Upper lobe of right lung (tissue), 1 donor: ENCODE measurements at regions not wholly inside any gene's neighbourhood (a gene's known extent, or its start where the extent isn't known, plus 50 kb on each side); places are given as distances from the start of the nearest gene placed in this dataset.
"Not testable (repeated sequence)": the region's sequence is repeated elsewhere in the genome, so short reads cannot be mapped to it uniquely, and the experiment has no call there.

Experiments
- ATAC-seq: fragments of 200-7000 bp; cut with Tn5 transposase; one replicate; pipeline ENCODE4 v1.9.1; 2020; ENCODE audit warnings: mild to moderate bottlenecking, moderate library complexity
- DNase-seq: peaks from one replicate; pipeline ENCODE4 v3.0.0-alpha.2; 2020
- H3K27ac ChIP-seq: fragments of 200-600 bp; one replicate; pipeline ENCODE4 v1.8.0; 2022
- H3K27me3 ChIP-seq: fragments of 200-600 bp; one replicate; pipeline ENCODE4 v1.8.0; 2022; ENCODE audit warnings: mild to moderate bottlenecking
- H3K36me3 ChIP-seq: fragments of 200-600 bp; one replicate; pipeline ENCODE4 v1.8.0; 2022
- H3K4me1 ChIP-seq: fragments of 200-600 bp; one replicate; pipeline ENCODE4 v1.8.0; 2022
- H3K4me3 ChIP-seq: fragments of 200-600 bp; one replicate; pipeline ENCODE4 v1.8.0; 2022; ENCODE audit warnings: mild to moderate bottlenecking
- H3K9me3 ChIP-seq: fragments of 200-600 bp; one replicate; pipeline ENCODE4 v1.8.0; 2022
- intact Hi-C: fragments of 100-400 bp; cut with DNase I; formaldehyde crosslinking; loops from one replicate; pipeline ENCODE4 v1.11.0; 2022
- TF ChIP-seq, protein P1 (sequence below): fragments of 200-600 bp; IDR thresholded peaks from one replicate; pipeline ENCODE4 v1.8.0; 2022; ENCODE audit warnings: antibody characterized with exemption
- donor health status: DM: no; HTN: yes; CAD: no; lungs with severe emphysema.

DNA sequence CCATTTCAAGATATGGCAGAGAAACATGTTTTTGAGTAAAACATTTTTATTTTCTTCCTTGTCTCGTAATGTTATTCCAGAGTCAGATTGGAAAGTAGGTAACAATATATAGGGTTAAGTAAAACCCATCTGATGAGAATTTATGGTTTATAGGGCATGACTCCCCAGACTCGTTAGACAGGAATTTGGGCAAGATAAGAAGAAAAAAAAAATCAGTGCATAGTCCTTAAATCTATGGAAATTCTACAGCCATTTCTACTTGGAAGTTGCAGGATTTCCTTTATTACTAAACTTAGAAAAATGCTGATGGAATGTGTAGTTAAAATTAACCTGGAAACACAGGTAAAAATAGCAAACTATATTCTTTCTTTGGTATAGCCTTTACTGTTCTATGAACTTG, 366.1 kb upstream of the MAGEB16 start:
- TF ChIP-seq, protein P1, sequence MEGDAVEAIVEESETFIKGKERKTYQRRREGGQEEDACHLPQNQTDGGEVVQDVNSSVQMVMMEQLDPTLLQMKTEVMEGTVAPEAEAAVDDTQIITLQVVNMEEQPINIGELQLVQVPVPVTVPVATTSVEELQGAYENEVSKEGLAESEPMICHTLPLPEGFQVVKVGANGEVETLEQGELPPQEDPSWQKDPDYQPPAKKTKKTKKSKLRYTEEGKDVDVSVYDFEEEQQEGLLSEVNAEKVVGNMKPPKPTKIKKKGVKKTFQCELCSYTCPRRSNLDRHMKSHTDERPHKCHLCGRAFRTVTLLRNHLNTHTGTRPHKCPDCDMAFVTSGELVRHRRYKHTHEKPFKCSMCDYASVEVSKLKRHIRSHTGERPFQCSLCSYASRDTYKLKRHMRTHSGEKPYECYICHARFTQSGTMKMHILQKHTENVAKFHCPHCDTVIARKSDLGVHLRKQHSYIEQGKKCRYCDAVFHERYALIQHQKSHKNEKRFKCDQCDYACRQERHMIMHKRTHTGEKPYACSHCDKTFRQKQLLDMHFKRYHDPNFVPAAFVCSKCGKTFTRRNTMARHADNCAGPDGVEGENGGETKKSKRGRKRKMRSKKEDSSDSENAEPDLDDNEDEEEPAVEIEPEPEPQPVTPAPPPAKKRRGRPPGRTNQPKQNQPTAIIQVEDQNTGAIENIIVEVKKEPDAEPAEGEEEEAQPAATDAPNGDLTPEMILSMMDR, result no peak
- Histone ChIP-seq H3K4me3 (no peak overlapping the region), H3K4me1 (no peaks in the 10 kb centered on the region), H3K9me3 (no peaks in the 10 kb centered on the region), H3K36me3 (no peaks in the 10 kb centered on the region), H3K27me3 (no peaks in the 10 kb centered on the region), H3K27ac (no peak overlapping the region)
- ATAC-seq (no peak), DNase-seq (no peak)
- intact Hi-C loops, result no loop called here

DNA sequence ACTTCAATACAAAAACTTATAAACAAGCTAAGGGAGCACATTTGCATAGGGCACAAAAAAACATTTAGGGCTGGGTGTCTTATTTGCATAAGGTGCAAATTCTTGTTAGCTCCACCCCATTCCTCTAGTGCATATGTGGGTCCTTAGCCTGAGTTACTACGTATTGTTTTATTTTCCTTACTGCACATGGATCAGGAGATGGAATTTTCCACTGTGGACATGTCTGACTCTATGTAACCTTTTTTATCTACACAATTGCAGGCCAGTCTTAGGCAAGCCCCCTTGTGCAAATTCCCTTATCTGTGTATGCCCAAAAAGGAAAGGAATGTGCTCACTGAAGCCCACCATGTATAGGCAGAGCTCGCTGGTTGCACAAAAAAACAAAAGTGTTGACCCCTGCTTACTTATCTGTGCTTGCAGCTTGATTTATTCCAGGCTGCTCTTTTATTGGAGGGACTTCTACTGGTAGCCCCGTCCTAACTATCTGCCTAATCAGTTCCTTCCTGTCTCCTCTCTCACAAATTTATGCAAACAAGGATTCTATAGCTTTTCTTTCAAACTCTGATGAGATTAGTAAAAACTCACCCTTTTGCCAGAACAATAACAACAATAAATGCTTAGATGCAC, 359.0 kb upstream of the MAGEB16 start:
- H3K27ac ChIP-seq, result no peak overlapping the region
- intact Hi-C loops, result no loop called here
- TF ChIP-seq, protein P1, result no peak
- H3K36me3 ChIP-seq, result no peaks in the 10 kb centered on the region
- H3K4me3 ChIP-seq, result no peak overlapping the region
- ATAC-seq (no peak), DNase-seq (no peak)
- no peaks in the 10 kb centered on the region for H3K9me3 ChIP-seq
- H3K4me1 ChIP-seq, result no peaks in the 10 kb centered on the region
- H3K27me3 ChIP-seq, result no peaks in the 10 kb centered on the region

DNA sequence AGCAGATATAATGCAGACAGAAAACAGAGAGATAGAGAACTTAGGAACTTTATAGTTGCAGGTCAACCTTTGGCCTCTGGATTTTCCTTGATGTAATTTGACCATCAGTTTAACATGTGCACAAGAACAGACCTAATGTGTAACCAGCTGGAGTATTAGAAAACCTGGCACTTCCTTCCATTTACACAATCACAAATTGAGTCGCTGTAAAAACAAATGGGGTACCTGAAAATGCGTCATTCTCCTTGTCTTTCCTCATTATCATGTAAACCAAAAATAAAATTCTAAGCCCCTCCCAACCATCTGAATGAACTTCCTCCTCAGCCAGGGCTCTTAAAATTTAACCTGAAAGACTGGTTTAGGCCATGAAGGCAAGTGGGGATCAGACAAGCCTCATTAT, 358.4 kb upstream of the MAGEB16 start:
- TF ChIP-seq, protein P1, result no peak
- H3K27me3 ChIP-seq, result no peaks in the 10 kb centered on the region
- ATAC-seq (no peak), DNase-seq (no peak)
- H3K36me3 ChIP-seq, result no peaks in the 10 kb centered on the region
- intact Hi-C loops, result no loop called here
- H3K4me3 ChIP-seq, result no peak overlapping the region
- H3K9me3 ChIP-seq, result no peaks in the 10 kb centered on the region
- no peaks in the 10 kb centered on the region for H3K4me1 ChIP-seq
- H3K27ac ChIP-seq, result no peak overlapping the region

DNA sequence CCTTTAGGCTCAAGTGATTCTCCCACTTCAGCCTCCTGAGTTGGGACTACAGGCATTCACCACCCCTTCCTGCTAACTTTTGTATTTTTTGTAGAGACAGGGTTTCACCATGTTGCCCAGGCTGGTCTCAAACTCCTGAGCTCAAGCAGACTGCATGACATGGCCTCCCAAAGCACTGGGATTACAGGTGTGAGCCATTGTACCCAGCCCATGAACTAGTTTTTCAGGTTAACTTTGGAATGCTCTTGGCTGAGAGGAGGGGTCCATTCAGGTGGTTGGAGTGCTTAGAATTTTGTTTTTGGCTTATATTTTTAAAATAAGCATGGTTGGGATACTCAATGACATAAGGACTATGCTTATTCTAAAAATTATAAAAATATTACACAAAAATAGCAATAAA, 355.7 kb upstream of the MAGEB16 start:
- no peaks in the 10 kb centered on the region for H3K36me3 ChIP-seq
- intact Hi-C loops, result no loop called here
- H3K27me3 ChIP-seq, result no peaks in the 10 kb centered on the region
- ATAC-seq (no peak), DNase-seq (no peak)
- no peak overlapping the region for H3K27ac ChIP-seq
- no peaks in the 10 kb centered on the region for H3K9me3 ChIP-seq
- no peaks in the 10 kb centered on the region for H3K4me1 ChIP-seq
- no peak overlapping the region for H3K4me3 ChIP-seq
- TF ChIP-seq, protein P1, result no peak

DNA sequence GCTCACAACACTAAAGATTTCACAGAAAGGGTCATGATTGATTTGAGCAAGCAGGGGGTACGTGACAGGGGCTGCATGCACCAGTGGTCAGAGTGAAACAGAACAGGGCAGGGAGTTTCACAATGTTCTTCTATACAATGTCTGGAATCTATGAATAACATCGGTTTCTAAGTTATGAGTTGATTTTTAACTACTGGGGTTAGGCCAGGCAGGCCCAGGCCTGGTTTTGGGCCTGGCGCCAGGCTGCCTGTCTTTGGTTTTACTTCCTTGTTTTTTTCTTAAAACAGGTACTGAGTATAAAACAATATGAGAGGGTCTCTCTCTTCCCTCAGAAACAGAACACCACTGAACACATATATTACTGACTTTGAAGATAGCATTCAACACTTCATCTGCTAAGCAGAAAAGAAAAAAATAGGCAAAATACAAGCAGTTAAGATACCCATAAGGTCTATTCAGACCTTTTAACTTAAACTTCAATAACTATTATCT, 355.0 kb upstream of the MAGEB16 start:
- H3K4me3 ChIP-seq, ATAC-seq, H3K9me3 ChIP-seq, H3K36me3 ChIP-seq, H3K4me1 ChIP-seq, H3K27ac ChIP-seq, H3K27me3 ChIP-seq, intact Hi-C loops: not testable (repeated sequence)
- DNase-seq, result peak; percentile 73

DNA sequence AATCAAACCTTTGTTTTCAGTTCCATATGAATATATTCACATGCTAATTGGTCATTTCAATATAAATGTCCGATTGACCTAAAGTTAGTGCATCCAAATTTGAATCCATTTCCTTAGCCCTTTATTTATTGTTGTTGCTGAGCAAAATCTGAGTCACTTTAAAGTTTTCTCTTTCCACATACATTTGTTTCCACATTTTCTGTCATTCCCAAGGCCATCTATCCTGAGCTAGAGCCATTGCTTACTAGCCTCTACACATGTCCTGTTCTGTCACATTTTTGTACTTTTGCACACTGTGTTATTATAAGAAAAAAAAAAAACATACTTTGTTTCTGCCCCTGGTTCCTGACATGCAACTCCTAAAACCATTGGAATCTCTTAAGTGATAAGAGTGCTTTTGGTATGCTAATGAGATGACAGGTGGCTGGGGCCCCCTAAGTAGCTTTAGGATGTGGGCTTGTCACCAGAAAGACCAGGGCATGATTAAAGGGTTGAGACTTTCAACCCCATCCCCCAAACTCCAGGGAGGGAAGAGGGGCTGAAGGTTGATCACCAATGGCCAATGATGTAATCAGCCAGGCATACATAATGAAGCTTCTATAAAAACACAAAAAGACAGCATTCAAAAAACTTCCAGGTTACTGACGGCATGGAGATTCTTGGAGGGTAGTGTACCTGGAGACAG, 353.3 kb upstream of the MAGEB16 start:
- Histone ChIP-seq H3K4me3 (no peak overlapping the region), H3K9me3 (no peaks in the 10 kb centered on the region), H3K27ac (no peak overlapping the region), H3K4me1 (no peaks in the 10 kb centered on the region), H3K27me3 (no peaks in the 10 kb centered on the region), H3K36me3 (no peaks in the 10 kb centered on the region)
- no peak for DNase-seq
- intact Hi-C loops, result no loop called here
- no peak for ATAC-seq
- TF ChIP-seq, protein P1, result no peak
